ENCODE measurements at regions not wholly inside any gene's neighbourhood (a gene's known extent, or its start where the extent isn't known, plus 50 kb on each side); places are given as distances from the start of the nearest gene placed in this dataset.
"Not testable (repeated sequence)": the region's sequence is repeated elsewhere in the genome, so short reads cannot be mapped to it uniquely, and the experiment has no call there.

DNA sequence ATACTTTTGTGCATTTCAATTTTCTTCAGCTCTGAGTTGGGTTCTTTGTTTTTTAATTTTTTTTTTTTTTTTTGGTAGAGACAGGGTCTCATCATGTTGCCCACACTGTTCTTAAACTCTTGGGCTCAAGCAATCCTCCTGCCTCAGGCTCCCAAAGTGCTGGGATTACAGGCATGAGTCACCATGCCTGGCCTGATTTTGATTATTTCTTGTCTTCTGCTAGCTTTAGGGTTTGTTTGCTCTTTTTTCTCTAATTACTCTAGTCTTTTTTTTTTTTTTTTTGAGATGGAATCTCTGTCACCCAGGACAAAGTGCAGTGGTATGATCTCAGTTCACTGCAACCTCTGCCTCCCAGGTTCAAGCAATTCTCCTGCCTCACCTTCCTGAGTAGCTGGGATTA lies 270.7 kb downstream of the MAP2K6 start:
- TF ChIP-seq, protein P1, sequence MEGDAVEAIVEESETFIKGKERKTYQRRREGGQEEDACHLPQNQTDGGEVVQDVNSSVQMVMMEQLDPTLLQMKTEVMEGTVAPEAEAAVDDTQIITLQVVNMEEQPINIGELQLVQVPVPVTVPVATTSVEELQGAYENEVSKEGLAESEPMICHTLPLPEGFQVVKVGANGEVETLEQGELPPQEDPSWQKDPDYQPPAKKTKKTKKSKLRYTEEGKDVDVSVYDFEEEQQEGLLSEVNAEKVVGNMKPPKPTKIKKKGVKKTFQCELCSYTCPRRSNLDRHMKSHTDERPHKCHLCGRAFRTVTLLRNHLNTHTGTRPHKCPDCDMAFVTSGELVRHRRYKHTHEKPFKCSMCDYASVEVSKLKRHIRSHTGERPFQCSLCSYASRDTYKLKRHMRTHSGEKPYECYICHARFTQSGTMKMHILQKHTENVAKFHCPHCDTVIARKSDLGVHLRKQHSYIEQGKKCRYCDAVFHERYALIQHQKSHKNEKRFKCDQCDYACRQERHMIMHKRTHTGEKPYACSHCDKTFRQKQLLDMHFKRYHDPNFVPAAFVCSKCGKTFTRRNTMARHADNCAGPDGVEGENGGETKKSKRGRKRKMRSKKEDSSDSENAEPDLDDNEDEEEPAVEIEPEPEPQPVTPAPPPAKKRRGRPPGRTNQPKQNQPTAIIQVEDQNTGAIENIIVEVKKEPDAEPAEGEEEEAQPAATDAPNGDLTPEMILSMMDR (IDR thresholded peaks at IDR 0.05; ENCODE audit: insufficient read depth, low read depth, low read length): not testable (repeated sequence)
- TF ChIP-seq EZH2 (IDR thresholded peaks at IDR 0.05; ENCODE audit: insufficient read depth, low read length): not testable (repeated sequence)

Measured in astrocyte (in vitro differentiated cells and primary cell).